A549 (cell line): ENCODE measurements at regions not wholly inside any gene's neighbourhood (a gene's known extent, or its start where the extent isn't known, plus 50 kb on each side); places are given as distances from the start of the nearest gene placed in this dataset.

Experiments
- ATAC-seq, 2 experiments: fragments of 200-7000 bp in 1 of 2; fragments of >200 bp in 1 of 2; cut with Nextera tagmentation in 1 of 2; cut with Tn5 transposase in 1 of 2; 3 replicates each; pipeline versions ENCODE4 v1.8.0 to v1.9.1; 2018 to 2020; ENCODE audit warnings: mild to moderate bottlenecking in 1 of 2, moderate library complexity in 1 of 2
- CTCF ChIA-PET: fragments of 300-600 bp; sonication (Branson Sonifier 250); formaldehyde crosslinking; extraction: SDS; loops from one replicate; lab custom pipeline; 2021; ENCODE audit warnings: antibody characterized with exemption, inconsistent platforms; lab: Yijun Ruan, JAX
- POLR2A ChIA-PET: fragments of 350-600 bp; formaldehyde crosslinking; extraction: SDS; loops from one replicate; lab custom pipeline; 2021; ENCODE audit warnings: antibody characterized with exemption, inconsistent platforms; lab: Yijun Ruan, JAX
- DNase-seq, 2 experiments: peaks; one replicate each; pipeline versions ENCODE4 v3.0.0 to v3.0.0-alpha.2; 2011 to 2016; ENCODE audit warnings: low read depth in 1 of 2, low spot score in 1 of 2
- FAIRE-seq: peaks from 2 replicates; lab custom pipeline; 2011; peaks lifted over from hg19 to GRCh38; lab: Jason Lieb, UNC
- H3K27ac ChIP-seq, 2 experiments: fragments of >200 bp; sonication (Bioruptor Twin); formaldehyde crosslinking; 3 replicates each; pipeline ENCODE4 v1.5.1; 2016 to 2017
- H3K4me1 ChIP-seq: fragments of >200 bp; sonication (Bioruptor Twin); formaldehyde crosslinking; 3 replicates; pipeline ENCODE4 v1.6.1; 2016
- H3K4me2 ChIP-seq: fragments of >200 bp; sonication (Bioruptor Twin); formaldehyde crosslinking; 3 replicates; pipeline ENCODE4 v1.6.1; 2016
- H3K4me3 ChIP-seq: fragments of >200 bp; sonication (Bioruptor Twin); formaldehyde crosslinking; 3 replicates; pipeline ENCODE4 v1.5.1; 2016
- H3K9me3 ChIP-seq: fragments of >200 bp; sonication (Bioruptor Twin); formaldehyde crosslinking; 3 replicates; pipeline ENCODE4 v1.6.1; 2016
- BHLHE40 ChIP-seq: IDR thresholded peaks from 2 replicates; pipeline ENCODE4 v1.6.1; 2012; ENCODE audit warnings: low read depth, low read length, inconsistent platforms
- CBX2 ChIP-seq: fragments of 200-600 bp; sonication (generic); IDR thresholded peaks from 2 replicates; pipeline ENCODE4 v1.6.1; 2016; ENCODE audit warnings: low read depth, mild to moderate bottlenecking, borderline replicate concordance
- CHD2 ChIP-seq: fragments of 150-350 bp; IDR thresholded peaks from 2 replicates; pipeline ENCODE4 v1.6.1; 2014; ENCODE audit warnings: low read length; ENCODE audit not compliant: partially characterized antibody
- CHD4 ChIP-seq: fragments of 200-600 bp; sonication (generic); IDR thresholded peaks from 2 replicates; pipeline ENCODE4 v1.6.1; 2016; ENCODE audit warnings: antibody characterized with exemption, mild to moderate bottlenecking, borderline replicate concordance
- ESRRA ChIP-seq: fragments of 150-350 bp; IDR thresholded peaks from 2 replicates; pipeline ENCODE4 v1.6.1; 2014; ENCODE audit warnings: mild to moderate bottlenecking, low read length, borderline replicate concordance
- FOSB ChIP-seq: fragments of 250-450 bp; sonication (Bioruptor Pico); IDR thresholded peaks from 2 replicates; pipeline ENCODE4 v1.5.0; 2020; ENCODE audit warnings: mild to moderate bottlenecking, moderate library complexity
- FOSL2 ChIP-seq, 2 experiments: fragments of 450-650 bp in 1 of 2; fragments of >200 bp in 1 of 2; sonication (Bioruptor Twin) in 1 of 2; formaldehyde crosslinking; IDR thresholded peaks; 2 replicates each; pipeline versions ENCODE4 v1.5.0 to v1.6.1; 2016 to 2020; ENCODE audit warnings: mild to moderate bottlenecking in 1 of 2, moderate library complexity in 1 of 2
- GATA3 ChIP-seq: IDR thresholded peaks from 2 replicates; pipeline ENCODE4 v1.6.1; 2012; ENCODE audit warnings: borderline replicate concordance
- HDAC2 ChIP-seq: fragments of 200-600 bp; sonication (generic); IDR thresholded peaks from 2 replicates; pipeline ENCODE4 v1.6.1; 2016
- HEYL ChIP-seq: fragments of 250-450 bp; sonication (Bioruptor Pico); IDR thresholded peaks from 2 replicates; pipeline ENCODE4 v1.8.0; 2021; ENCODE audit warnings: mild to moderate bottlenecking, moderate library complexity
- JUN ChIP-seq, 2 experiments: fragments of >200 bp; sonication (Bioruptor Twin); formaldehyde crosslinking; IDR thresholded peaks; 2 replicates in 1 of 2; 3 replicates in 1 of 2; pipeline ENCODE4 v1.6.1; 2016 to 2017
- JUNB ChIP-seq: fragments of >200 bp; sonication (Bioruptor Twin); formaldehyde crosslinking; IDR thresholded peaks from 2 replicates; pipeline ENCODE4 v1.6.1; 2016
- KDM1A ChIP-seq: fragments of 200-600 bp; sonication (generic); IDR thresholded peaks from 2 replicates; pipeline ENCODE4 v1.6.1; 2016; ENCODE audit warnings: low read depth, mild to moderate bottlenecking
- KDM5A ChIP-seq: fragments of 200-600 bp; sonication (generic); IDR thresholded peaks from 2 replicates; pipeline ENCODE4 v1.6.1; 2016; ENCODE audit warnings: antibody characterized with exemption, mild to moderate bottlenecking
- MAFK ChIP-seq: fragments of 450-650 bp; IDR thresholded peaks from 2 replicates; pipeline ENCODE4 v1.6.1; 2014; ENCODE audit not compliant: partially characterized antibody
- MAZ ChIP-seq: fragments of 150-350 bp; IDR thresholded peaks from 2 replicates; pipeline ENCODE4 v1.6.1; 2014; ENCODE audit warnings: antibody characterized with exemption, low read depth, low read length, borderline replicate concordance
- MYC ChIP-seq: IDR thresholded peaks from 2 replicates; pipeline ENCODE4 v1.6.1; 2012; ENCODE audit warnings: mild to moderate bottlenecking, inconsistent platforms, low read length, improper control_type of control experiment, borderline replicate concordance
- NFE2L2 ChIP-seq: fragments of 150-350 bp; conservative IDR thresholded peaks from 2 replicates; pipeline ENCODE4 v1.6.1; 2014; ENCODE audit warnings: low read length
- NPAS2 ChIP-seq: fragments of 250-450 bp; sonication (Bioruptor Pico); IDR thresholded peaks from 2 replicates; pipeline ENCODE4 v1.8.0; 2022; ENCODE audit warnings: mild to moderate bottlenecking, moderate library complexity, borderline replicate concordance
- NR3C1 ChIP-seq: fragments of >200 bp; sonication (Bioruptor Twin); formaldehyde crosslinking; IDR thresholded peaks from 3 replicates; pipeline ENCODE4 v1.6.1; 2017
- RAD21 ChIP-seq, 2 experiments: fragments of >200 bp in 1 of 2; sonication (Bioruptor Twin) in 1 of 2; formaldehyde crosslinking in 1 of 2; IDR thresholded peaks in 1 of 2; conservative IDR thresholded peaks in 1 of 2; 2 replicates in 1 of 2; 3 replicates in 1 of 2; pipeline ENCODE4 v1.6.1; 2012 to 2018; ENCODE audit warnings: inconsistent platforms in 1 of 2
- RARB ChIP-seq: fragments of 250-450 bp; sonication (Bioruptor Pico); IDR thresholded peaks from 2 replicates; pipeline ENCODE4 v1.8.0; 2021; ENCODE audit warnings: mild to moderate bottlenecking, moderate library complexity
- RFX5 ChIP-seq: fragments of 450-650 bp; IDR thresholded peaks from 2 replicates; pipeline ENCODE4 v1.7.1; 2014; ENCODE audit warnings: antibody characterized with exemption, mild to moderate bottlenecking, moderate library complexity
- ZSCAN20 ChIP-seq: fragments of 250-450 bp; sonication (Bioruptor Pico); IDR thresholded peaks from 2 replicates; pipeline ENCODE4 v1.8.0; 2022; ENCODE audit warnings: mild to moderate bottlenecking, moderate library complexity
- WGBS: methylation state at CpG from one replicate; pipeline ENCODE4 v1.1.6; 2017; ENCODE audit errors: missing lambda C conversion rate; 5-methylcytosine and 5-hydroxymethylcytosine counted together
- TF ChIP-seq, protein P1 (sequence below): fragments of >200 bp; sonication (Bioruptor Twin); formaldehyde crosslinking; IDR thresholded peaks from 3 replicates; pipeline ENCODE4 v1.5.1; 2016
- TF ChIP-seq, protein P2 (sequence below): fragments of >200 bp; sonication (Bioruptor Twin); formaldehyde crosslinking; IDR thresholded peaks from 2 replicates; pipeline ENCODE4 v1.6.1; 2016
- TF ChIP-seq, protein P3 (sequence below): fragments of >200 bp; sonication (Bioruptor Twin); formaldehyde crosslinking; IDR thresholded peaks from 3 replicates; pipeline ENCODE4 v1.6.1; 2016
- TF ChIP-seq, protein P4 (sequence below): fragments of 450-650 bp; IDR thresholded peaks from 2 replicates; pipeline ENCODE4 v1.6.1; 2014; ENCODE audit warnings: antibody characterized with exemption

DNA sequence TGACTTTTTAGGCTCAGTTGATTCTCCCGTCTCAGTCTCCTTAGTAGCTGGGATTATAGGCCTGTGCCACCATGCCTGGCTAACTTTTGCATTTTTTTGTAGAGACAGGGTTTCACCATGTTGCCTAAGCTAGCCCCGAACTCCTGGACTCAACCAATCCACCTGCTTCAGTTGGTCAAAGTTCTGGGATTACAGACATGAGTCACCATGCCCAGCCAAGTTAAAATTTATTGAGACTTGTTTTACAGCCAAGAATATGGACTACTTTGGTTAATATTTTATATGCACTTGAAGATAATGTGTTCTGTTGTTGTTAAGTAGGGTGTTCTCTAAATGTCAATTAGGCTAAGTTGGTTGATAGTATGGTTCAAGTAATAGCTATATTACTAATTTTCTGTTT, 58.7 kb downstream of the CYTL1 start (continued):
- TF ChIP-seq, protein P1, sequence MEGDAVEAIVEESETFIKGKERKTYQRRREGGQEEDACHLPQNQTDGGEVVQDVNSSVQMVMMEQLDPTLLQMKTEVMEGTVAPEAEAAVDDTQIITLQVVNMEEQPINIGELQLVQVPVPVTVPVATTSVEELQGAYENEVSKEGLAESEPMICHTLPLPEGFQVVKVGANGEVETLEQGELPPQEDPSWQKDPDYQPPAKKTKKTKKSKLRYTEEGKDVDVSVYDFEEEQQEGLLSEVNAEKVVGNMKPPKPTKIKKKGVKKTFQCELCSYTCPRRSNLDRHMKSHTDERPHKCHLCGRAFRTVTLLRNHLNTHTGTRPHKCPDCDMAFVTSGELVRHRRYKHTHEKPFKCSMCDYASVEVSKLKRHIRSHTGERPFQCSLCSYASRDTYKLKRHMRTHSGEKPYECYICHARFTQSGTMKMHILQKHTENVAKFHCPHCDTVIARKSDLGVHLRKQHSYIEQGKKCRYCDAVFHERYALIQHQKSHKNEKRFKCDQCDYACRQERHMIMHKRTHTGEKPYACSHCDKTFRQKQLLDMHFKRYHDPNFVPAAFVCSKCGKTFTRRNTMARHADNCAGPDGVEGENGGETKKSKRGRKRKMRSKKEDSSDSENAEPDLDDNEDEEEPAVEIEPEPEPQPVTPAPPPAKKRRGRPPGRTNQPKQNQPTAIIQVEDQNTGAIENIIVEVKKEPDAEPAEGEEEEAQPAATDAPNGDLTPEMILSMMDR = no peak
- TF ChIP-seq MAZ (no peak), MYC (no peak), NR3C1 (no peak), GATA3 (no peak), NFE2L2 (no peak), CHD4 (no peak), CBX2 (no peak), JUN (IDR thresholded peaks at IDR 0.05) (no peak), ESRRA (no peak), NPAS2 (CRISPR knock-in tag) (no peak), KDM1A (no peak)

DNA sequence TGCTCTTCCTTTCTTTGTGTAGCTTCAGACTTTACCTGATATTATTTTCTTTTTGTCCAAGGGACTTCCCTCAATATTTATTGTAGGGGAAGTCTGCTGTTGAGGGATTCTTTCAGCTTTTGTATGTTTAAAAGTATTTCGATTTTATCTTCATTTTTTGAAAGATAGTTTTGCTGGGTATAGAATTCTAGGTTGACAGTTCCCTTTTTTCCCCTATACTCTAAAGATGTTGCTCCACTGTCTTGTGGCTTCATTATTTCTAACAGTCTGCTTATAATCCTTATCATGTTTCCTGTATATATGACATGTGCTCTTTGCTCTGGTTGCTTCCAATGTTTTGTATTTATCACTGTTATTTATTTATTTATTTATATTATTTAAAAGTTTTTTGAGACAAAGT, 57.3 kb downstream of the CYTL1 start:
- Histone ChIP-seq H3K4me2 (no peak overlapping the region), H3K27ac (no peak overlapping the region), H3K4me3 (no peak overlapping the region)
- DNase-seq = no peak
- POLR2A ChIA-PET = no interaction called here
- 0% methylated on average over 1 of the region's 1 CpG for WGBS
- no peak for TF ChIP-seq JUNB
- no peak for TF ChIP-seq RAD21 (conservative IDR thresholded peaks at IDR 0.05 in 1 of 2, IDR thresholded peaks at IDR 0.05 in 1 of 2)
- TF ChIP-seq, protein P2, sequence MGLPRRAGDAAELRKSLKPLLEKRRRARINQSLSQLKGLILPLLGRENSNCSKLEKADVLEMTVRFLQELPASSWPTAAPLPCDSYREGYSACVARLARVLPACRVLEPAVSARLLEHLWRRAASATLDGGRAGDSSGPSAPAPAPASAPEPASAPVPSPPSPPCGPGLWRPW = no peak
- no peak for TF ChIP-seq HDAC2
- no peak for TF ChIP-seq ESRRA
- no peak for TF ChIP-seq BHLHE40
- no peak for TF ChIP-seq NR3C1
- TF ChIP-seq, all 56 proteins: peak for 0
- Histone ChIP-seq H3K9me3 (peaks cover 26% of the 10 kb centered on the region; the same call in 2 of the 3 replicates), H3K4me1 (no peaks in the 10 kb centered on the region)
- FAIRE-seq (no peak), ATAC-seq (no peak)
- CTCF ChIA-PET = no interaction called here

DNA sequence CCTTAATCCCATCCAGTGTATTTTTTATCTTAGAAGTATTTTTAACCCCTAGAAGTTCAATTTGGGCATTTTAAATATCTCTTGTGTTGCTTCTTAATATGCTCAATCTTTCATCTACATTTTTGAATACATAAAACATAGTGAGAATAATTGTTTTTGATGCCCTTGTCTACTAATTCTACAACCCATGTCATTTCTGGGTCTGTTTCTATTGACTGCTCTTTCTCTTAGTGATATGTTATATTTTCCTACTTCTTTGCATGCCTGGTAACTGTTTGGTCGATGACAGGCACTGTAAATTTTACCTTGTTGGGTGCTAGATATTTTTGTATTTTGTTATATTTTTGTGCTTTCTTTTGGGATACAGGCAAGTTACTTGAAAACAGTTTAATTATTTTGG, 56.3 kb downstream of the CYTL1 start:
- Histone ChIP-seq H3K9me3 (peaks cover 26% of the 10 kb centered on the region; the same call in 2 of the 3 replicates), H3K4me1 (peaks cover under 1% of the 10 kb centered on the region; the same call in 2 of the 3 replicates), H3K4me2 (no peak overlapping the region), H3K4me3 (no peak overlapping the region)
- FAIRE-seq (no peak), DNase-seq (no peak), ATAC-seq (no peak)
- ChIA-PET POLR2A (no interaction called here), CTCF (no interaction called here)
- WGBS = 0% methylated on average over 1 of the region's 1 CpG
- TF ChIP-seq, protein P3, sequence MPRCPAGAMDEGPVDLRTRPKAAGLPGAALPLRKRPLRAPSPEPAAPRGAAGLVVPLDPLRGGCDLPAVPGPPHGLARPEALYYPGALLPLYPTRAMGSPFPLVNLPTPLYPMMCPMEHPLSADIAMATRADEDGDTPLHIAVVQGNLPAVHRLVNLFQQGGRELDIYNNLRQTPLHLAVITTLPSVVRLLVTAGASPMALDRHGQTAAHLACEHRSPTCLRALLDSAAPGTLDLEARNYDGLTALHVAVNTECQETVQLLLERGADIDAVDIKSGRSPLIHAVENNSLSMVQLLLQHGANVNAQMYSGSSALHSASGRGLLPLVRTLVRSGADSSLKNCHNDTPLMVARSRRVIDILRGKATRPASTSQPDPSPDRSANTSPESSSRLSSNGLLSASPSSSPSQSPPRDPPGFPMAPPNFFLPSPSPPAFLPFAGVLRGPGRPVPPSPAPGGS = no peak
- TF ChIP-seq FOSB (CRISPR knock-in tag) (no peak), GATA3 (no peak), MAZ (no peak), HEYL (CRISPR knock-in tag) (no peak), CHD2 (no peak), KDM5A (no peak), RARB (CRISPR knock-in tag) (no peak), MAFK (no peak), JUN (IDR thresholded peaks at IDR 0.05) (no peak), JUNB (no peak), FOSL2 (IDR thresholded peaks at IDR 0.05) (no peak), FOSL2 (CRISPR knock-in tag; IDR thresholded peaks at IDR 0.05) (no peak), ZSCAN20 (CRISPR knock-in tag) (no peak), RFX5 (no peak)
- TF ChIP-seq, protein P1 = no peak
- TF ChIP-seq, protein P4, sequence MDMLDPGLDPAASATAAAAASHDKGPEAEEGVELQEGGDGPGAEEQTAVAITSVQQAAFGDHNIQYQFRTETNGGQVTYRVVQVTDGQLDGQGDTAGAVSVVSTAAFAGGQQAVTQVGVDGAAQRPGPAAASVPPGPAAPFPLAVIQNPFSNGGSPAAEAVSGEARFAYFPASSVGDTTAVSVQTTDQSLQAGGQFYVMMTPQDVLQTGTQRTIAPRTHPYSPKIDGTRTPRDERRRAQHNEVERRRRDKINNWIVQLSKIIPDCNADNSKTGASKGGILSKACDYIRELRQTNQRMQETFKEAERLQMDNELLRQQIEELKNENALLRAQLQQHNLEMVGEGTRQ = no peak
- TF ChIP-seq, all 56 proteins: peak for 0
- H3K27ac ChIP-seq = no peak overlapping the region
